ENCODE measurements at regions not wholly inside any gene's neighbourhood (a gene's known extent, or its start where the extent isn't known, plus 50 kb on each side); places are given as distances from the start of the nearest gene placed in this dataset.

GRCh38 chrX:98605941-98606340 is 1722.2 kb downstream of the RPA4 start:
- TF ChIP-seq EZH2phosphoT487 (IDR thresholded peaks at IDR 0.05; ENCODE audit: borderline replicate concordance, low read depth, low read length): no peak
- TF ChIP-seq CTCF (conservative IDR thresholded peaks at IDR 0.05; ENCODE audit: low read length): no peak
- no peaks in the 10 kb centered on the region for H3K36me3 ChIP-seq (ENCODE audit: insufficient read depth, low read length)
- H2AFZ ChIP-seq (ENCODE audit: low read length): no peak overlapping the region
- no peak overlapping the region for H3K27ac ChIP-seq (ENCODE audit: low read depth, low read length, poor library complexity, severe bottlenecking)
- no peaks in the 10 kb centered on the region for H3K4me1 ChIP-seq (ENCODE audit: insufficient read depth, low read length, poor library complexity, severe bottlenecking)
- no peak for DNase-seq (ENCODE audit: low spot score)
- ChIA-PET POLR2A (no interaction called here), CTCF (ENCODE audit: unreplicated experiment) (no interaction called here)
- H3K4me2 ChIP-seq (ENCODE audit: low read length): no peak overlapping the region
- intact Hi-C loops (cut with micrococcal nuclease; ENCODE audit: unreplicated experiment): no loop called here
- H3K4me3 ChIP-seq (ENCODE audit: low read depth, low read length, poor library complexity, severe bottlenecking): no peak overlapping the region
- H3K9me2 ChIP-seq (ENCODE audit: insufficient read depth, low read length): no peaks in the 10 kb centered on the region
- no peaks in the 10 kb centered on the region for H4K20me1 ChIP-seq (ENCODE audit: insufficient read depth, low read length)
- H3K79me2 ChIP-seq (ENCODE audit: insufficient read depth, low read depth, low read length): no peaks in the 10 kb centered on the region
- BruUV-seq (replicated peaks): no TSS peak
- H3K9me3 ChIP-seq (ENCODE audit: low read length): no peaks in the 10 kb centered on the region

- BruUV-seq (replicated peaks): no TSS peak
- Histone ChIP-seq H3K79me2 (ENCODE audit: insufficient read depth, low read depth, low read length) (no peaks in the 10 kb centered on the region), H3K36me3 (ENCODE audit: insufficient read depth, low read length) (no peaks in the 10 kb centered on the region), H2AFZ (ENCODE audit: low read length) (no peak overlapping the region), H3K4me1 (ENCODE audit: insufficient read depth, low read length, poor library complexity, severe bottlenecking) (no peaks in the 10 kb centered on the region), H4K20me1 (ENCODE audit: insufficient read depth, low read length) (no peaks in the 10 kb centered on the region), H3K4me2 (ENCODE audit: low read length) (no peak overlapping the region), H3K9me2 (ENCODE audit: insufficient read depth, low read length) (no peaks in the 10 kb centered on the region), H3K27ac (ENCODE audit: low read depth, low read length, poor library complexity, severe bottlenecking) (no peak overlapping the region), H3K9me3 (ENCODE audit: low read length) (no peaks in the 10 kb centered on the region), H3K4me3 (ENCODE audit: low read depth, low read length, poor library complexity, severe bottlenecking) (no peak overlapping the region)
- CTCF ChIA-PET (ENCODE audit: unreplicated experiment): no interaction called here
- POLR2A ChIA-PET: no interaction called here
- intact Hi-C loops (cut with micrococcal nuclease; ENCODE audit: unreplicated experiment): no loop called here
- DNase-seq (ENCODE audit: low spot score): no peak
- TF ChIP-seq EZH2phosphoT487 (IDR thresholded peaks at IDR 0.05; ENCODE audit: borderline replicate concordance, low read depth, low read length) (no peak), CTCF (conservative IDR thresholded peaks at IDR 0.05; ENCODE audit: low read length) (no peak)
Observed at GRCh38 chrX:98607739-98608138, 1724.0 kb downstream of the RPA4 start.

- Histone ChIP-seq H3K9me2 (ENCODE audit: insufficient read depth, low read length) (no peaks in the 10 kb centered on the region), H3K9me3 (ENCODE audit: low read length) (no peaks in the 10 kb centered on the region), H3K36me3 (ENCODE audit: insufficient read depth, low read length) (no peaks in the 10 kb centered on the region), H2AFZ (ENCODE audit: low read length) (no peak overlapping the region), H3K4me1 (ENCODE audit: insufficient read depth, low read length, poor library complexity, severe bottlenecking) (no peaks in the 10 kb centered on the region), H4K20me1 (ENCODE audit: insufficient read depth, low read length) (no peaks in the 10 kb centered on the region), H3K79me2 (ENCODE audit: insufficient read depth, low read depth, low read length) (no peaks in the 10 kb centered on the region), H3K27ac (ENCODE audit: low read depth, low read length, poor library complexity, severe bottlenecking) (no peak overlapping the region), H3K4me2 (ENCODE audit: low read length) (no peak overlapping the region), H3K4me3 (ENCODE audit: low read depth, low read length, poor library complexity, severe bottlenecking) (no peak overlapping the region)
- ChIA-PET CTCF (ENCODE audit: unreplicated experiment) (no interaction called here), POLR2A (interaction anchor here (0.9 kb wide), 1 partner anchor 26 kb away, joined by 3 read pairs; no protein-coding TSS in a partner anchor)
- DNase-seq (ENCODE audit: low spot score): no peak
- no peak for TF ChIP-seq CTCF (conservative IDR thresholded peaks at IDR 0.05; ENCODE audit: low read length)
- TF ChIP-seq EZH2phosphoT487 (IDR thresholded peaks at IDR 0.05; ENCODE audit: borderline replicate concordance, low read depth, low read length): no peak
- no TSS peak for BruUV-seq (replicated peaks)
- intact Hi-C loops (cut with micrococcal nuclease; ENCODE audit: unreplicated experiment): no loop called here
Observed at GRCh38 chrX:98627645-98628044, 1743.9 kb downstream of the RPA4 start.
